Prostate gland (tissue), 2 donors: ENCODE measurements at regions not wholly inside any gene's neighbourhood (a gene's known extent, or its start where the extent isn't known, plus 50 kb on each side); places are given as distances from the start of the nearest gene placed in this dataset.

Source experiments
- DNase-seq: peaks from one replicate; pipeline ENCODE4 v3.0.0-alpha.2; 2019; ENCODE audit warnings: low spot score
- H3K27ac ChIP-seq, 2 donors: fragments of 200-600 bp; sonication (generic); 2 replicates each; pipeline ENCODE4 v1.5.1; 2017 to 2019
- H3K27me3 ChIP-seq: fragments of 200-600 bp; sonication (generic); replicated peaks from 2 replicates; pipeline ENCODE4 v1.5.1; 2019; ENCODE audit not compliant: insufficient read depth
- H3K36me3 ChIP-seq, 2 donors: fragments of 200-600 bp; sonication (generic); 1 replicate in 1 of 2; 2 replicates in 1 of 2; pipeline versions ENCODE4 v1.5.1 to v1.8.1; 2017 to 2019
- H3K4me1 ChIP-seq: fragments of 200-600 bp; sonication (generic); replicated peaks from 2 replicates; pipeline ENCODE4 v1.5.1; 2019
- H3K4me3 ChIP-seq, 2 donors: fragments of 200-600 bp; sonication (generic); 2 replicates each; pipeline ENCODE4 v1.5.1; 2017 to 2019
- H3K9me3 ChIP-seq: fragments of 200-600 bp; sonication (generic); 2 replicates; pipeline ENCODE4 v1.5.1; 2017
- POLR2A ChIP-seq: fragments of 450-650 bp; IDR thresholded peaks from one replicate; pipeline ENCODE4 v1.6.1; 2016; ENCODE audit warnings: antibody characterized with exemption, mild to moderate bottlenecking
- POLR2AphosphoS5 ChIP-seq: sonication (generic); formaldehyde crosslinking; IDR thresholded peaks from one replicate; pipeline ENCODE4 v1.6.1; 2017; ENCODE audit warnings: antibody characterized with exemption
- WGBS: methylation state at CpG from one replicate; pipeline ENCODE4 v1.1.5; 2018; 5-methylcytosine and 5-hydroxymethylcytosine counted together
- intact Hi-C: fragments of 100-400 bp; cut with DNase I; formaldehyde crosslinking; loops from one replicate; pipeline ENCODE4 v1.14.2; 2022
- TF ChIP-seq, protein P1 (sequence below), 4 experiments: fragments of 200-600 bp in 2 of 4; fragments of 450-650 bp in 2 of 4; sonication (generic) in 2 of 4; IDR thresholded peaks; 1 replicate in 3 of 4; 2 replicates in 1 of 4; pipeline ENCODE4 v1.5.1; 2016 to 2019; ENCODE audit warnings: antibody characterized with exemption in 4 of 4, mild to moderate bottlenecking in 2 of 4, moderate library complexity in 2 of 4

DNA sequence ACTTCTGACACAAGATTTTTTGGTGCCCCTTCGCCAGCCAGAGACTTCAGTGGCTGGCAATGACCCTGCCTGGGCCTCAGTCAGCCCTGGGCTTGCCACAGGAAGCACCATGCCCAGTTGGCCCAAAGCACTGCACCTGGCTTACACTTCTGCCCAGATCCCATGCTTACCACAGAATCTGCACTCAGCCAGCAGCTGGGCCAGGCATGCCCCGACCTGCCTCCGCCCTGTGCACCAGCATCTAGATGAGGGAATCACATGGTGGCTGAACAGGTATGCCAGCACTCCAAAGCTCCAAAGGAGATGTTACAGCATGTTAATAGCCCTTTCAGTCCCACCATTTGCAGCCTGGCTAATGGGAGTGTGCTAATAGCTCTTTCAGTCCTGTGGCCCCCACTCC lies 690.9 kb downstream of the SLITRK6 start:
- Histone ChIP-seq H3K36me3 (no peaks in the 10 kb centered on the region), H3K9me3 (no peaks in the 10 kb centered on the region), H3K27me3 (no peaks in the 10 kb centered on the region), H3K4me1 (no peaks in the 10 kb centered on the region), H3K4me3 (no peak overlapping the region), H3K27ac (no peak overlapping the region)
- intact Hi-C loops, result no loop called here
- 92% methylated on average over 3 of the region's 3 CpGs for WGBS
- TF ChIP-seq, protein P1, sequence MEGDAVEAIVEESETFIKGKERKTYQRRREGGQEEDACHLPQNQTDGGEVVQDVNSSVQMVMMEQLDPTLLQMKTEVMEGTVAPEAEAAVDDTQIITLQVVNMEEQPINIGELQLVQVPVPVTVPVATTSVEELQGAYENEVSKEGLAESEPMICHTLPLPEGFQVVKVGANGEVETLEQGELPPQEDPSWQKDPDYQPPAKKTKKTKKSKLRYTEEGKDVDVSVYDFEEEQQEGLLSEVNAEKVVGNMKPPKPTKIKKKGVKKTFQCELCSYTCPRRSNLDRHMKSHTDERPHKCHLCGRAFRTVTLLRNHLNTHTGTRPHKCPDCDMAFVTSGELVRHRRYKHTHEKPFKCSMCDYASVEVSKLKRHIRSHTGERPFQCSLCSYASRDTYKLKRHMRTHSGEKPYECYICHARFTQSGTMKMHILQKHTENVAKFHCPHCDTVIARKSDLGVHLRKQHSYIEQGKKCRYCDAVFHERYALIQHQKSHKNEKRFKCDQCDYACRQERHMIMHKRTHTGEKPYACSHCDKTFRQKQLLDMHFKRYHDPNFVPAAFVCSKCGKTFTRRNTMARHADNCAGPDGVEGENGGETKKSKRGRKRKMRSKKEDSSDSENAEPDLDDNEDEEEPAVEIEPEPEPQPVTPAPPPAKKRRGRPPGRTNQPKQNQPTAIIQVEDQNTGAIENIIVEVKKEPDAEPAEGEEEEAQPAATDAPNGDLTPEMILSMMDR (IDR thresholded peaks at IDR 0.05), result no peak
- no peak for TF ChIP-seq POLR2AphosphoS5
- TF ChIP-seq POLR2A, result no peak
- peak; percentile 4 for DNase-seq

DNA sequence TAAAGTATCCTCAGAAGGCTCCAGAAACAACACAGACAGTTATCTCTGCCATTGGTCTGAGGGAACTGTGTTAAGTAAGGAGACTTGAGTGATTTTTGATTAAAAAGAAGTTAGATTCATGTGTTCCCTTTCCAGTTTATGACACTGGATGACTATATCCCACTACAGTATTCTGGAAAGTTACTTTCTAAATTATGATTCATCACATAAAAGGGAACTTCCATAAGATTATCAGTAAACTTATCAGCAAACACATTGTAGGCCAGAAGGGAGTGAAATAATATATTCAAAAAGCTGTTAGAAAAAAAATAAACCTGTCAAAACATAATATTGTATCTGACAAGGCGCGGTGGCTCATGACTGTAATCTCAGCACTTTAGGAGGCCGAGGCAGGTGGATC lies 700.0 kb downstream of the SLITRK6 start:
- H3K27ac ChIP-seq, result no peak overlapping the region
- TF ChIP-seq POLR2A (no peak), POLR2AphosphoS5 (no peak)
- TF ChIP-seq, protein P1 (IDR thresholded peaks at IDR 0.05), result no peak
- intact Hi-C loops, result no loop called here

GRCh38 chr13:85095418-85096272 lies 703.6 kb downstream of the SLITRK6 start:
- Histone ChIP-seq H3K36me3 (no peaks in the 10 kb centered on the region), H3K9me3 (no peaks in the 10 kb centered on the region), H3K4me1 (no peaks in the 10 kb centered on the region), H3K27me3 (no peaks in the 10 kb centered on the region), H3K4me3 (no peak overlapping the region), H3K27ac (no peak overlapping the region)
- no peak for TF ChIP-seq POLR2AphosphoS5
- TF ChIP-seq POLR2A, result no peak
- TF ChIP-seq, protein P1 (IDR thresholded peaks at IDR 0.05), result no peak
- 79% methylated on average over 4 of the region's 4 CpGs for WGBS
- no peak for DNase-seq
- intact Hi-C loops, result no loop called here

More for the DNA sequence above, 700.0 kb downstream of the SLITRK6 start:
- no peaks in the 10 kb centered on the region for H3K27me3 ChIP-seq
- no peaks in the 10 kb centered on the region for H3K36me3 ChIP-seq
- no peak overlapping the region for H3K4me3 ChIP-seq
- H3K4me1 ChIP-seq, result no peaks in the 10 kb centered on the region
- 91% methylated on average over 3 of the region's 3 CpGs for WGBS
- no peak for DNase-seq
- H3K9me3 ChIP-seq, result no peaks in the 10 kb centered on the region

DNA sequence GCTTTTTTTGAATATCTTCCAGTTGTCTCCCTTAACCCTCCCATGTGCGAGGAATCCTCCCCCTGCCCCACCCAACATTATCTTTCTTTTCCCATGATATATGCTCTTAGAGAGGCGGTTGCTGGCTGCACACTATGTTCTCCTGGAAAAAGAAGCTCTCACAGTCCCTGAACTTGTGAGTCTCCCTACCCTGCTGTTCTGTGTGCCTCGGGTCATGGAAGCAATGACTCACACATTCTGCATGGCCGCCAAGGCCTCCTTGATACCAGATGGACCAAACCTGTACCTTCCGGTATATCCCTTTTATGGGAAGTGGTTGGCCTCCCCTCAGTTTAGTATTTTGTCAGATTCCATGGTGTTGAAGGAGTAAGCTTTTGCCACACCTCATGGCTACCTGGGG lies 705.4 kb downstream of the SLITRK6 start:
- H3K4me1 ChIP-seq, result no peaks in the 10 kb centered on the region
- WGBS, result 83% methylated on average over 5 of the region's 5 CpGs
- DNase-seq, result no peak
- TF ChIP-seq, protein P1 (IDR thresholded peaks at IDR 0.05), result no peak
- no peak for TF ChIP-seq POLR2A
- no peak for TF ChIP-seq POLR2AphosphoS5
- H3K27ac ChIP-seq, result no peak overlapping the region
- no peaks in the 10 kb centered on the region for H3K36me3 ChIP-seq
- intact Hi-C loops, result no loop called here
- H3K9me3 ChIP-seq, result no peaks in the 10 kb centered on the region
- no peaks in the 10 kb centered on the region for H3K27me3 ChIP-seq
- H3K4me3 ChIP-seq, result no peak overlapping the region

- intact Hi-C loops, result no loop called here
- no peaks in the 10 kb centered on the region for H3K36me3 ChIP-seq
- DNase-seq, result no peak
- no peaks in the 10 kb centered on the region for H3K27me3 ChIP-seq
- WGBS, result 82% methylated on average over 5 of the region's 5 CpGs
- TF ChIP-seq POLR2A (no peak), POLR2AphosphoS5 (no peak)
- TF ChIP-seq, protein P1 (IDR thresholded peaks at IDR 0.05), result no peak
- no peaks in the 10 kb centered on the region for H3K4me1 ChIP-seq
- no peaks in the 10 kb centered on the region for H3K9me3 ChIP-seq
- H3K4me3 ChIP-seq, result no peak overlapping the region
- no peak overlapping the region for H3K27ac ChIP-seq
Measured at GRCh38 chr13:85091631-85092234, 707.5 kb downstream of the SLITRK6 start.
